HEK293T (cell line): ENCODE measurements at regions not wholly inside any gene's neighbourhood (a gene's known extent, or its start where the extent isn't known, plus 50 kb on each side); places are given as distances from the start of the nearest gene placed in this dataset.

ENCODE experiments used
- CTCF ChIA-PET: fragments of 350-600 bp; formaldehyde crosslinking; extraction: SDS; loops from one replicate; lab custom pipeline; 2021; ENCODE audit warnings: antibody characterized with exemption, inconsistent platforms; lab: Yijun Ruan, JAX
- POLR2A ChIA-PET: fragments of 350-600 bp; formaldehyde crosslinking; extraction: SDS; loops from one replicate; lab custom pipeline; 2020; ENCODE audit warnings: antibody characterized with exemption, inconsistent platforms; lab: Yijun Ruan, JAX
- DNase-seq: peaks from one replicate; pipeline ENCODE4 v3.0.0; 2012; ENCODE audit warnings: mixed read lengths; ENCODE audit errors: extremely low spot score
- ARNT ChIP-seq: fragments of 450-650 bp; IDR thresholded peaks from 2 replicates; pipeline ENCODE4 v1.6.1; 2017; ENCODE audit warnings: mild to moderate bottlenecking
- BHLHE40 ChIP-seq: fragments of 450-650 bp; IDR thresholded peaks from 2 replicates; pipeline ENCODE4 v1.6.1; 2016; ENCODE audit warnings: mild to moderate bottlenecking, moderate library complexity, borderline replicate concordance
- CTBP1 ChIP-seq: fragments of 450-650 bp; IDR thresholded peaks from 2 replicates; pipeline ENCODE4 v1.6.1; 2016; ENCODE audit warnings: borderline replicate concordance
- ELF4 ChIP-seq: fragments of 450-650 bp; IDR thresholded peaks from 2 replicates; pipeline ENCODE4 v1.6.1; 2017; ENCODE audit warnings: antibody characterized with exemption
- FOXA1 ChIP-seq: fragments of 450-650 bp; IDR thresholded peaks from 2 replicates; pipeline ENCODE4 v1.6.1; 2016; ENCODE audit warnings: mild to moderate bottlenecking
- FOXK2 ChIP-seq: fragments of 450-650 bp; IDR thresholded peaks from 2 replicates; pipeline ENCODE4 v1.6.1; 2016; ENCODE audit warnings: mild to moderate bottlenecking
- FOXM1 ChIP-seq: fragments of 450-650 bp; IDR thresholded peaks from 2 replicates; pipeline ENCODE4 v1.6.1; 2017; ENCODE audit warnings: mild to moderate bottlenecking, borderline replicate concordance
- HDGF ChIP-seq: fragments of 450-650 bp; IDR thresholded peaks from 2 replicates; pipeline ENCODE4 v1.6.1; 2017; ENCODE audit warnings: antibody characterized with exemption, borderline replicate concordance
- L3MBTL2 ChIP-seq: fragments of 450-650 bp; conservative IDR thresholded peaks from 2 replicates; pipeline ENCODE4 v1.6.1; 2016; ENCODE audit warnings: mild to moderate bottlenecking
- LEF1 ChIP-seq: fragments of 450-650 bp; IDR thresholded peaks from 2 replicates; pipeline ENCODE4 v1.6.1; 2017; ENCODE audit warnings: mild to moderate bottlenecking, borderline replicate concordance
- NFRKB ChIP-seq: fragments of 450-650 bp; IDR thresholded peaks from 2 replicates; pipeline ENCODE4 v1.6.1; 2016; ENCODE audit warnings: mild to moderate bottlenecking, moderate library complexity
- PKNOX1 ChIP-seq: fragments of 450-650 bp; IDR thresholded peaks from 2 replicates; pipeline ENCODE4 v1.6.1; 2016
- SP1 ChIP-seq: fragments of 450-650 bp; IDR thresholded peaks from 2 replicates; pipeline ENCODE4 v1.6.1; 2017
- SUZ12 ChIP-seq: fragments of 450-650 bp; IDR thresholded peaks from 2 replicates; pipeline ENCODE4 v1.6.1; 2016; ENCODE audit warnings: mild to moderate bottlenecking
- TARDBP ChIP-seq: fragments of 450-650 bp; IDR thresholded peaks from 2 replicates; pipeline ENCODE4 v1.6.1; 2016
- ZNF384 ChIP-seq: fragments of 450-650 bp; IDR thresholded peaks from 2 replicates; pipeline ENCODE4 v1.6.1; 2016

GRCh38 chr6:169850746-169851145, 99.3 kb downstream of the ERMARD start:
- CTCF ChIA-PET, result no interaction called here
- TF ChIP-seq FOXK2 (no peak), ARNT (no peak), L3MBTL2 (no peak), FOXA1 (no peak), SUZ12 (no peak), CTBP1 (no peak)

GRCh38 chr6:169850154-169850553, 98.7 kb downstream of the ERMARD start:
- ChIA-PET CTCF (interaction anchor here (1.1 kb wide), 1 partner anchor 680 kb away, joined by 4 read pairs; no protein-coding TSS in a partner anchor), POLR2A (no interaction called here)
- TF ChIP-seq FOXA1 (no peak), ARNT (no peak), TARDBP (no peak), ZNF384 (no peak), L3MBTL2 (no peak), PKNOX1 (no peak), HDGF (no peak), BHLHE40 (no peak), SP1 (no peak), LEF1 (no peak), SUZ12 (no peak), FOXM1 (no peak), ELF4 (no peak), NFRKB (no peak)
- DNase-seq, result no peak

More at GRCh38 chr6:169850746-169851145, 99.3 kb downstream of the ERMARD start:
- POLR2A ChIA-PET, result no interaction called here
- DNase-seq, result no peak

GRCh38 chr6:169849396-169849795, 98.0 kb downstream of the ERMARD start:
- no peak for TF ChIP-seq HDGF
- no peak for TF ChIP-seq TARDBP
- no peak for TF ChIP-seq SP1
- no peak for TF ChIP-seq SUZ12
- no peak for TF ChIP-seq FOXM1
- no peak for TF ChIP-seq ZNF384
- DNase-seq, result no peak
- POLR2A ChIA-PET, result no interaction called here
- CTCF ChIA-PET, result interaction anchor here (1.1 to 1.4 kb wide), 2 partner anchors 18 to 681 kb away, joined by 3 to 4 read pairs; no protein-coding TSS in a partner anchor

- ChIA-PET POLR2A (no interaction called here), CTCF (interaction anchor here (1.1 to 1.4 kb wide), 2 partner anchors 17 to 681 kb away, joined by 3 to 4 read pairs; no protein-coding TSS in a partner anchor)
- TF ChIP-seq HDGF, result no peak
- no peak for TF ChIP-seq BHLHE40
- no peak for TF ChIP-seq LEF1
- TF ChIP-seq ZNF384, result no peak
- no peak for TF ChIP-seq FOXM1
- TF ChIP-seq ARNT, result no peak
- TF ChIP-seq TARDBP, result no peak
- TF ChIP-seq CTBP1, result no peak
- no peak for TF ChIP-seq SUZ12
- TF ChIP-seq SP1, result no peak
- TF ChIP-seq NFRKB, result no peak
- TF ChIP-seq FOXK2, result no peak
- TF ChIP-seq PKNOX1, result no peak
- no peak for DNase-seq
Measured at GRCh38 chr6:169848946-169849345, 97.5 kb downstream of the ERMARD start.

- DNase-seq, result no peak
- POLR2A ChIA-PET, result no interaction called here
- TF ChIP-seq CTBP1 (no peak), LEF1 (no peak), FOXK2 (no peak), BHLHE40 (no peak), TARDBP (no peak), ELF4 (no peak), ZNF384 (no peak), HDGF (no peak), NFRKB (no peak), ARNT (no peak), FOXM1 (no peak)
- CTCF ChIA-PET, result interaction anchor here (1.4 kb wide), 1 partner anchor 16 kb away, joined by 3 read pairs; no protein-coding TSS in a partner anchor
Measured at GRCh38 chr6:169847901-169848311, 96.5 kb downstream of the ERMARD start.

- TF ChIP-seq CTBP1, result no peak
- TF ChIP-seq ARNT, result no peak
- TF ChIP-seq ZNF384, result no peak
- no peak for TF ChIP-seq L3MBTL2
- TF ChIP-seq PKNOX1, result no peak
- TF ChIP-seq FOXK2, result no peak
- no peak for TF ChIP-seq NFRKB
- TF ChIP-seq FOXA1, result no peak
- TF ChIP-seq LEF1, result no peak
- TF ChIP-seq FOXM1, result no peak
- TF ChIP-seq BHLHE40, result no peak
- no peak for TF ChIP-seq TARDBP
- TF ChIP-seq HDGF, result no peak
- TF ChIP-seq SUZ12, result no peak
- no peak for TF ChIP-seq SP1
- no peak for TF ChIP-seq ELF4
- CTCF ChIA-PET, result interaction anchor here (0.6 to 0.7 kb wide), 2 partner anchors 15 kb away, joined by 3 read pairs; no protein-coding TSS in a partner anchor
- no peak for DNase-seq
- POLR2A ChIA-PET, result no interaction called here
Measured at GRCh38 chr6:169847141-169847674, 95.8 kb downstream of the ERMARD start.
